Activated CD4-positive, alpha-beta T cell treated with anti-CD3 and anti-CD28 coated beads, Interleukin-2, Interleukin-6, amounts not matched to agents 100 ng/mL and 50 ng/mL, durations not matched to agents 16 hours and 8 hours (primary cell): ENCODE measurements at regions not wholly inside any gene's neighbourhood (a gene's known extent, or its start where the extent isn't known, plus 50 kb on each side); places are given as distances from the start of the nearest gene placed in this dataset.
"Not testable (repeated sequence)": the region's sequence is repeated elsewhere in the genome, so short reads cannot be mapped to it uniquely, and the experiment has no call there.

Source experiments
- DNase-seq: peaks from one replicate; pipeline ENCODE4 v3.0.0-alpha.2; 2020

DNA sequence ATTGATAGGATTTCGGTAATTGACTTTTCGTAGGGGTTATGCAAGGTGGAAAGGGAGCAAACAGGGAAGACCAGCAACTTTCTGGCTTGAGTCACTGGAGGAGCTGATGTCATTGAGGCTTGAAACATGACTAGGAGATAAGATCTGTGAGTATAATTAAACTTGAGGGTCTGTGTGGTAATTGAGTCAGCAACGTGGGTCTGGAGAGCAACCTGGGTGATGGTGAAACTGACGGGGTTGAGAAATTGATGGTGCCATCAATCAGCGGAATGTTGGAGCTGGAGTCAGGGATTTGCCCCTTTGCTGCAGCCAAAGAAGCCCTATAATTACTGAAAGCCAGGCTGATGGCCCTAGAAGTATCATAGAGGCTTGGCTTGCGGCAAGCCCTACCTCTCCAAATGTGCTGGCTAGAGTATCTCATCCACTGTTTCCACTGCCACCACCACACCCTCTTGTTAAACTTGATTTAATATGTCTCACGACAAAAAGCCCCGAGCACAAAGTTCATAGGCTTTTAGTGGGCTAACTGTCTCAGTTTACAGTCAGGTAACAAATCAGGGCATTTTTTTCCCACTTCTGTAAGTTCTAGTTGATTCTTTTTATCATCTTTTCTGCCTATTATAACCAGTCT lies 186.9 kb upstream of the ELAC2 start:
- DNase-seq: no peak

DNA sequence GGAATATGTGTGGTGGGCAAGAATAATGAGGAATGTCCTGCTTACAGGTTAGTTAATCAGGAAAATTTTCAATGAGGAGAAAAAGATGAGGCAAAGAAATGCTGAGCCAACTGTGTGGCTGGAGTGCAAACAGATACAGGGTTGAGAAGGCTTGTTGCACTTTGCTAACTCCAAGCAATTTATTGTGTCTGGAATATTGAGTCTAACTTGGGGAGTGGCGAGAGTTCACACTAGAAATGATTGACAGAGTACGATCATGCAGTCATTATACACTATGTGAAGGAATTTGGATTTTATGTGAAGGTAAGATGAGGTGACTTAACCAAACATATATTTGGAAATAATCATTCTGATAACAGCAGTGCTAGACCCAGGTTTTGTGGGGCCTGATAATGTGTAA lies 185.0 kb upstream of the ELAC2 start:
- no peak for DNase-seq

DNA sequence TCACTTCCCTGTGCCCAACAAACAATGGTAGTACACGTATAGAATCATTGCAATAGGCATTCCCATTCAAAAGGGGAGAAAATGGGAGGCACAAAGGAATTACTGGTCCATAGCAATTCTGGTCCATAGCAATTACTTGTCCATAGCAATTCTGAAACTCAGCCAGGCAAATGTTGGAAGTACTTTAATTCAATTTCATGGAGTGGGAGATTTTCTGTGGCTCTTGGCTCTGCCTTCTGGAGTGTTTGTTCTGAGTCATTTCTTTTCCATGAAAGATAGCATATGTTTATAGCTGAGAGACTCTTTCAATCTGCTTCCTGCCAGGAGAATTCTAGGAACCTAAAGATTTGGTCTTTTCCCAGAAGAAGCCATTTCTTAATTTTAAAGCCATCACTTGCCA lies 182.8 kb upstream of the ELAC2 start:
- no peak for DNase-seq

DNA sequence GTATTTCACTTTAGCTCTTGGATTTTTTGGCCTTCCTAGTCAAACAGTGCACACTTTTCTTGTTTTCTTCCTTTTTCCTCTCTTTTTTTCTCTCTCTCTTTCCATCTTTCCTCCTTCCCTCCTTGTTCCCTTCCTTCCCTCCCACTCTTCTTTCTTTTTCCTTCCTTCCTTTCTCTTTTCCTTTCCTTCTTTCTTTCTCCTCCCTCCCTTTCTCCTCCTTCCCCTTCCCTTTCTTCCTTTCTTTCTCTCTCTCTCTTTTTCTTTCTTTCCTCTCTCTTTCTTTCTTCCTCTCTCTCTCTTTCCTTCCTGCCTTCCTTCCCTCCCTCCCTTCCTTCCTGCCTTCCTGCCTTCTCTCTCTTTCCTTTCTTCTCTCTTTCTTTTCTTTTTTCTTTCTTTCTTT lies 181.6 kb upstream of the ELAC2 start:
- no peak for DNase-seq

- DNase-seq: no peak
Measured at GRCh38 chr17:13197586-13197985, 179.8 kb upstream of the ELAC2 start.

DNA sequence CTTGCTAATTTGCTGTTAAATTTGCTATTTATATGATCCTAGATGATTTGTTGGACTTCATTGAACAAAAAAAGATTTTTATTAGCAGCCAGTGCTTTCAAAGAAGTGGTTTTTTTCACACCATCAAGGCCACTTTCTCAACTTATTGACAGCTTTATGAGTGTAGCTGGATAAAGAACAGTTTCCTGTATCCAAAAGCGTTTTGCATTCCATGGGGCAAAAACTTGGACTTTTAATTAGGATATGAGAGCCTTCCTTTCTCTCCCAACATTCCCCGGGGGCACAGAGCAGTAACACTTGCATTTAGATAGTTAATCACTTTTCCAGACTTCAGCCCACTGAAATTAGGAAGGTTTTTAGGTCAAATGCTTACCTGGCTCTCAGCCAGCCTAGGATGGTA lies 177.1 kb upstream of the ELAC2 start:
- DNase-seq: no peak

DNA sequence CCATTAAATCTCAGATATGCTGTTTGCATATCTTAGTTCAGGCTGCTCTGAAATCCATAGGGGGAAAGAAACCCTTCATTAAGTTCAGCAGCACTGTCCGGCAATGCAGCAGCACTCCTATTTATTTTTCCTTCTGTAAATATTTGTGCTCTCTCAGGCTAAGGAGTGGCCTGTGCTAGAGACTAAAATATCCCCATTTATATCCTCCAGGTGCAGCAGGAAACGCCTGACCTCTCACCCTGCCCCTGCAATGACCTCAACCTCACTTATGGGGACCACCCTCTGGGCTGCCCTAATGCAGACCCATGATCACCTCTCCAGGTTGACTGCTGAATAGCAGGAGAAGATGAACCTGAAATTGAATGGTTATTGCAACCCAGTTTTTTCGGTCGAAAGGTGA lies 165.0 kb upstream of the ELAC2 start:
- no peak for DNase-seq

DNA sequence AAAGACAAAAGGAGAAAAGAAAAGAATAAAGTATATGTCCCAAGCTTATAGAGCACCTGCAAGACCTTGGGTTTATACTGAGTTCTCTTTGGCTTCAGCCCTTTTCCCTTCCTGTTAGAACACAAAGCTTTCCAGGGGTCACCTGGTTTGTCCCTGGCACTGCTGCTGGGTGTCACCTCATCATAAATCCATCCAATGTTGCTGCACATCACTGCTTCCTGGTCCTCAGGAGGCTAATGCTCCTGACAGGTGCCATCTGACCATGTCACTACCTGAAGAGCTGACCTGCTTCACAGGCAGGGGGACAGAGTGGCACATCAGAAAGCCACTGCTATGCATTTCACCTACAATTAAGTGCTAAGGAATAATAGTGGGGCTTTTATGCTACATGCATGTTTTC lies 164.6 kb upstream of the ELAC2 start:
- no peak for DNase-seq

DNA sequence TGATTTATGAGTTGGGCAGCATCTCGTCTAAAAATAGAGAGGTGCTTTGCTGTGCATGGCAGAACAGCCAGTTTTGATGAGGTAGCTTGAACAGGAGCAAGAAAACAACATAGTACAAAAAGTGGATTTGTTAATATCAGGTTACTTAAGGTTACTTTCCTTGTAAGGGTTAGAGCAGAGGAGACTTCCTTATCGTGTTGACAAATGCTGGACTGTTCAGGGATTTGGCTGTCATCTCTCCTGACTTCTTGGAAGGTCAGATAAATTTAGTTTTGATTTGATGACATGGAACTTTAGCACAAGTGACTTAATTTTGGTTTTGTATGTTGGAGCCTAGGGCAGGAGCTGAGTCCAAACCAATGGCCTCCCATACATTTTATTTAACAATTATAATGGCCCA lies 163.9 kb upstream of the ELAC2 start:
- DNase-seq: no peak

GRCh38 chr17:13176436-13176835 lies 158.6 kb upstream of the ELAC2 start:
- no peak for DNase-seq

GRCh38 chr17:13171790-13172189 lies 154.0 kb upstream of the ELAC2 start:
- DNase-seq: no peak

DNA sequence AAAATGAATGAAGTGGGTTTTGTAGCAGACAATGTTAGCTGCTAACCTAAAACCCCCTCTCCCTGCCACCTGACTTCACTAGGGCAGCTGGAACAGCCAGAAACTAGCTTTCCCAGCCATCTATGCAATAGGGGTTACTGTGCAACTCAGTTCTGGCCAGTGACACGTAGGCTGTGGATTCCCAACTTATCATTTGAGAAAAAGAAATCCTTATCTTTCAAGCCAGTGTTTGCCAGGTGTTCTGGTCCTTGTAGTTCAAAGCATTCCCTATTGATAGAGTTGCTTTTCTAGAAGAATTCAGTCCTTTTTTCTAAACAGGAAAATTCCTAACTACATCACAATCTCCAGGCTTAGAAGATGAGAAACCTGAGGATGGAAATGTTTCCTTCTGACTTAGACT lies 144.5 kb upstream of the ELAC2 start:
- DNase-seq: no peak

DNA sequence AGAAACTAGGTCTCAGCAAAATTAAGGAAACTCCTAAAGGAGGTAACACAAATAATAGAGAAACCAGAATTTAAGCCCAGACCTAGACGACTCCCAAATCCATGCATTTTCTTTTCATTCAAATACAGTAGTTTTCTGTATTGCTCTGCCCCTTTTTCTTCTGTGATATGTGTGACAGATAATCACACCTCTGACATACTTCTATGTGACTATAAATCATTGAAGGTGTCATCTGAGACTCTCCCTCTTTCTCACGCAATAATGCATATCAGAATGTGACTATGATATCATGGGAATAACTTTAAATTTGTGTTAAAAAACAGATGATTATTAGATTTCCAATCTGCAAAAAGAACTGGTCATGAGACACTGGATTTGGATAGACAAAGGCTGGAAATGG lies 143.0 kb upstream of the ELAC2 start:
- no peak for DNase-seq

GRCh38 chr17:13160296-13160695 lies 142.5 kb upstream of the ELAC2 start:
- no peak for DNase-seq

- DNase-seq: no peak
Measured at GRCh38 chr17:13158494-13159240, 140.8 kb upstream of the ELAC2 start.

GRCh38 chr17:13157656-13158055 lies 139.8 kb upstream of the ELAC2 start:
- no peak for DNase-seq

- no peak for DNase-seq
Measured at GRCh38 chr17:13154930-13155329, 137.1 kb upstream of the ELAC2 start.

DNA sequence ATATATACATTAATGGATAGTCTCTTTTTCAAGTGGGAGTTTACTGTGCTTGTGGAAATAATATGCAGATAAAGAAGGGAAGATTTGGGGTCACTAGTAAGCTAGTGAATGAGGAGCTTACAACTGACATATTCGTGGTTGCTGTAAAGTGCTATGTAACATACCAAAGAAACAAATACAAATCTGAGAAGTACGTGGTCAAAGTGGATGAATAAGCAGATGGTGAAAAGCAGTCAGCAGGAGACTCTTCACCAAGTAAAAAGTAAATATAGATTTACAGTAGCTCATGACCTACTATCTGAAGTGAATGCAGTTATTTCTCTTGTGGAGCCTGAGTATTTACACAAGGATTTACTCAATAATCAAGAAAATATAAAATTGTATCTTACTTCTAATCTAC lies 136.6 kb upstream of the ELAC2 start:
- DNase-seq: no peak

- DNase-seq: no peak
Measured at GRCh38 chr17:13153036-13153435, 135.2 kb upstream of the ELAC2 start.

- no peak for DNase-seq
Measured at GRCh38 chr17:13152501-13152900, 134.7 kb upstream of the ELAC2 start.

- DNase-seq: not testable (repeated sequence)
Measured at GRCh38 chr17:13150738-13151137, 132.9 kb upstream of the ELAC2 start.

DNA sequence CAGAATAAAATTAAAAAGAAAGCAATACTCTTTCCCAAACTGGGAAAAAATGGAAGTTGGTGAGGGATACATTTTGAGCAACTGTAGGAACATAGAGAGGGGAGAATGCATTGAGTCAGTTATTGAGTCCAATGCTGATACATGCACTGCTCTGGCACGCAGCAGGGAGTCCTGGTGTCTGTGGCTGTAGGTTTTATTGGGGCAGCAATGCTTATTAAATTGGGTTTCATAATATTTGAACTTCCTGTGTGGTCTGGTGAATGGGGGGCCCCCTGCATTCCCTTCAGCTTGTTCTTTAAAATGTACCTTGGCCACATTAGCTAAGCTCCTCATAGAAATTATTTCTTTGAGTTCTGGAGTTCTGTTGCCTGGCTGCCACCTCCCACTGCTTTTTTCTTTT lies 125.2 kb upstream of the ELAC2 start:
- no peak for DNase-seq

DNA sequence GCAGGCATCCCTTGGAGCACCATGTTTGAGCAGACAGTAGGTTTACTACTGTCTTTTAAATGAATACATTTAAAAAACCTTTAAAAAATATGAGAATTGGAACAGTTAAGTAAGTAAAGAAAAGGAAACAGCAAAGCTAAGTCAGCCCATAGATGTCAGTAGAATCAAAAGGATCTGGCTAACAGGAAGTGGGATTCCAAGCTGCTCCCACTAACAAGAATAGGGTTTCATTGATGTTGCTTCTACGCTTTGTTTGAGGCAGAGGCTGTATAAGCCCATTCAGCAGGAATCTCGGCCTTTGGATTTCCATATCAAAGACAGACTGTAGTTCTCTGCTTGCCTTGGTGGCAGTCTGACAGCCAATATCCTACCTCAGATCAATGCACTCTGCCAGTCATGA lies 122.9 kb upstream of the ELAC2 start:
- no peak for DNase-seq

GRCh38 chr17:13135506-13135905 lies 117.7 kb upstream of the ELAC2 start:
- DNase-seq: no peak

DNA sequence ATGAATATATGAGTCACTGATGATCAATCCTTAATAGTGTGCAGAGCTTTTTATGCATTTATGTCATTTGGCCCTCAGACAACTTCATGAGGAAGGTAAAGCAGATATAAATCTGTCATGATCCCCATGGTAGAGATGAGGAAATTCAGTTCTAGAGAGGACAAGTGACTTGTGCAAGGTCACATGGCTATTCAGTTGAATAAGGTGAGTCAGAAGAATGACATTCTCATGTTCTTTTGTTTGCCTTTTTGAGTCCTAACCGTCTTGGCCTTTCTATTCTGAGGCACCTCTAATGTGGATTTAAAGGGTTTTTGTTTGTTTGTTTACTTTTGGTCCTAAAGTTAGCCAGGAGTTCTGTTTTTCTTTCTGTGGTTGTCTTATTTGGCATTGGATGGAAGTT lies 116.2 kb upstream of the ELAC2 start:
- DNase-seq: no peak
